ENCODE measurements at regions not wholly inside any gene's neighbourhood (a gene's known extent, or its start where the extent isn't known, plus 50 kb on each side); places are given as distances from the start of the nearest gene placed in this dataset.

GRCh38 chr14:76589246-76589645 is 172.0 kb upstream of the VASH1 start:
- H3K27me3 Mint-ChIP-seq (ENCODE audit: low read depth): peaks cover 6% of the 10 kb centered on the region
- no peaks in the 10 kb centered on the region for H3K36me3 Mint-ChIP-seq
- no peak overlapping the region for H3K4me3 Mint-ChIP-seq
- TF ChIP-seq, protein P1, sequence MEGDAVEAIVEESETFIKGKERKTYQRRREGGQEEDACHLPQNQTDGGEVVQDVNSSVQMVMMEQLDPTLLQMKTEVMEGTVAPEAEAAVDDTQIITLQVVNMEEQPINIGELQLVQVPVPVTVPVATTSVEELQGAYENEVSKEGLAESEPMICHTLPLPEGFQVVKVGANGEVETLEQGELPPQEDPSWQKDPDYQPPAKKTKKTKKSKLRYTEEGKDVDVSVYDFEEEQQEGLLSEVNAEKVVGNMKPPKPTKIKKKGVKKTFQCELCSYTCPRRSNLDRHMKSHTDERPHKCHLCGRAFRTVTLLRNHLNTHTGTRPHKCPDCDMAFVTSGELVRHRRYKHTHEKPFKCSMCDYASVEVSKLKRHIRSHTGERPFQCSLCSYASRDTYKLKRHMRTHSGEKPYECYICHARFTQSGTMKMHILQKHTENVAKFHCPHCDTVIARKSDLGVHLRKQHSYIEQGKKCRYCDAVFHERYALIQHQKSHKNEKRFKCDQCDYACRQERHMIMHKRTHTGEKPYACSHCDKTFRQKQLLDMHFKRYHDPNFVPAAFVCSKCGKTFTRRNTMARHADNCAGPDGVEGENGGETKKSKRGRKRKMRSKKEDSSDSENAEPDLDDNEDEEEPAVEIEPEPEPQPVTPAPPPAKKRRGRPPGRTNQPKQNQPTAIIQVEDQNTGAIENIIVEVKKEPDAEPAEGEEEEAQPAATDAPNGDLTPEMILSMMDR (IDR thresholded peaks at IDR 0.05; ENCODE audit: unreplicated experiment): no peak
- no peak overlapping the region for H3K27ac Mint-ChIP-seq
- no peak for DNase-seq (ENCODE audit: low spot score in 2 of 2, unreplicated experiment in 2 of 2)
- no peaks in the 10 kb centered on the region for H3K9me3 Mint-ChIP-seq
- H3K4me1 Mint-ChIP-seq: peaks cover 23% of the 10 kb centered on the region

GRCh38 chr14:76591266-76591665 is 170.0 kb upstream of the VASH1 start:
- Mint-ChIP-seq H3K36me3 (no peaks in the 10 kb centered on the region), H3K4me1 (peaks cover 9% of the 10 kb centered on the region), H3K9me3 (no peaks in the 10 kb centered on the region), H3K4me3 (no peak overlapping the region), H3K27me3 (ENCODE audit: low read depth) (peaks cover 13% of the 10 kb centered on the region), H3K27ac (peak overlapping the region; percentile 65)
- DNase-seq (ENCODE audit: low spot score in 2 of 2, unreplicated experiment in 2 of 2): no peak
- TF ChIP-seq, protein P1 (IDR thresholded peaks at IDR 0.05; ENCODE audit: unreplicated experiment): no peak

GRCh38 chr14:76595266-76595665 is 166.0 kb upstream of the VASH1 start:
- Mint-ChIP-seq H3K9me3 (peaks cover under 1% of the 10 kb centered on the region), H3K4me1 (peaks cover 19% of the 10 kb centered on the region), H3K4me3 (no peak overlapping the region), H3K27me3 (ENCODE audit: low read depth) (peaks cover 18% of the 10 kb centered on the region), H3K36me3 (no peaks in the 10 kb centered on the region), H3K27ac (no peak overlapping the region)
- TF ChIP-seq, protein P1 (IDR thresholded peaks at IDR 0.05; ENCODE audit: unreplicated experiment): no peak
- no peak for DNase-seq (ENCODE audit: low spot score in 2 of 2, unreplicated experiment in 2 of 2)

DNA sequence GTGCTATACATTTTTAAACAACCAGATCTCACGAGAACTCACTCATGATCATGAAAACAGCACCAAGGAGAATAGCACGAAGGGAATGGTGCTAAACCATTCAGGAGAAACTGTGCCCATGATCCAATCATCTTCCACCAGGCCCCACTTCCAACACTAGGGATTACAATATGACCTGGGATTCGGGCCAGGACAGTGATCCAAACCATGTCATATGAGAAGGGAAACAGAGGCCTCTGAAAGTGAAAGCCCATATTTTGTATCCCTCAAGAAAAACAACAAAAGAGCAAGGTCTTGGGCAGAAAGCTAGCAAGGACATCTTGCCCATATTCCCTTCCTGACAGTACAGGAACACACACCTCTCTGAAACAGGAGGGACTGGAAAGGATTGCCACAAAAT is 163.9 kb upstream of the VASH1 start:
- Mint-ChIP-seq H3K36me3 (peaks cover 5% of the 10 kb centered on the region), H3K27ac (no peak overlapping the region), H3K4me3 (no peak overlapping the region), H3K27me3 (ENCODE audit: low read depth) (peaks cover 18% of the 10 kb centered on the region), H3K9me3 (peaks cover 15% of the 10 kb centered on the region), H3K4me1 (peaks cover 11% of the 10 kb centered on the region)
- TF ChIP-seq, protein P1 (IDR thresholded peaks at IDR 0.05; ENCODE audit: unreplicated experiment): no peak
- no peak for DNase-seq (ENCODE audit: low spot score in 2 of 2, unreplicated experiment in 2 of 2)

- peaks cover 5% of the 10 kb centered on the region for H3K36me3 Mint-ChIP-seq
- no peak for DNase-seq (ENCODE audit: low spot score in 2 of 2, unreplicated experiment in 2 of 2)
- H3K27ac Mint-ChIP-seq: no peak overlapping the region
- H3K4me3 Mint-ChIP-seq: no peak overlapping the region
- peaks cover 20% of the 10 kb centered on the region for H3K27me3 Mint-ChIP-seq (ENCODE audit: low read depth)
- H3K4me1 Mint-ChIP-seq: peaks cover 11% of the 10 kb centered on the region
- TF ChIP-seq, protein P1 (IDR thresholded peaks at IDR 0.05; ENCODE audit: unreplicated experiment): no peak
- H3K9me3 Mint-ChIP-seq: peaks cover 15% of the 10 kb centered on the region
Measured at GRCh38 chr14:76599141-76599540, 162.1 kb upstream of the VASH1 start.

Measured in mesothelial cell of epicardium (in vitro differentiated cells).